Dendritic cell treated with granulocyte-macrophage colony-stimulating factor and Interleukin-4, amounts not matched to agents 40 ng/mL and 50 ng/mL, for 4 days (primary cell): ENCODE measurements at regions not wholly inside any gene's neighbourhood (a gene's known extent, or its start where the extent isn't known, plus 50 kb on each side); places are given as distances from the start of the nearest gene placed in this dataset.

Source experiments
- H3K27ac Mint-ChIP-seq: one replicate; pipeline ENCODE4 v1.8.0; 2022; ENCODE audit warnings: mild to moderate bottlenecking, mixed read lengths
- H3K27me3 Mint-ChIP-seq: one replicate; pipeline ENCODE4 v1.8.0; 2022; ENCODE audit warnings: mild to moderate bottlenecking, mixed read lengths
- H3K36me3 Mint-ChIP-seq: one replicate; pipeline ENCODE4 v1.8.0; 2022; ENCODE audit warnings: low read depth, mixed read lengths
- H3K4me1 Mint-ChIP-seq: one replicate; pipeline ENCODE4 v1.8.0; 2022; ENCODE audit warnings: low read depth, mixed read lengths
- H3K4me3 Mint-ChIP-seq: one replicate; pipeline ENCODE4 v1.8.0; 2022; ENCODE audit warnings: mild to moderate bottlenecking, moderate library complexity, mixed read lengths
- H3K9me3 Mint-ChIP-seq: one replicate; pipeline ENCODE4 v1.8.0; 2022; ENCODE audit warnings: mixed read lengths
- intact Hi-C: fragments of 100-400 bp; cut with micrococcal nuclease; formaldehyde crosslinking; loops from one replicate; pipeline ENCODE4 v1.15.0; 2022

- H3K27ac Mint-ChIP-seq: no peak overlapping the region
- H3K36me3 Mint-ChIP-seq: no peaks in the 10 kb centered on the region
- peaks cover 2% of the 10 kb centered on the region for H3K27me3 Mint-ChIP-seq
- intact Hi-C loops: no loop called here
- H3K4me1 Mint-ChIP-seq: peaks cover 8% of the 10 kb centered on the region
- no peaks in the 10 kb centered on the region for H3K9me3 Mint-ChIP-seq
- no peak overlapping the region for H3K4me3 Mint-ChIP-seq
These were observed 51.7 kb upstream of the RCN1 start for GRCh38 chr11:32039149-32039548.

GRCh38 chr11:32034680-32035079 lies 56.2 kb upstream of the RCN1 start:
- Mint-ChIP-seq H3K4me3 (no peak overlapping the region), H3K4me1 (peaks cover 32% of the 10 kb centered on the region), H3K27me3 (peaks cover 2% of the 10 kb centered on the region), H3K27ac (no peak overlapping the region), H3K36me3 (no peaks in the 10 kb centered on the region), H3K9me3 (no peaks in the 10 kb centered on the region)
- intact Hi-C loops: no loop called here

- Mint-ChIP-seq H3K27ac (no peak overlapping the region), H3K9me3 (no peaks in the 10 kb centered on the region), H3K36me3 (no peaks in the 10 kb centered on the region), H3K4me3 (no peak overlapping the region), H3K27me3 (peaks cover 2% of the 10 kb centered on the region), H3K4me1 (peaks cover 37% of the 10 kb centered on the region)
- intact Hi-C loops: no loop called here
These were observed 56.7 kb upstream of the RCN1 start for GRCh38 chr11:32034149-32034548.

DNA sequence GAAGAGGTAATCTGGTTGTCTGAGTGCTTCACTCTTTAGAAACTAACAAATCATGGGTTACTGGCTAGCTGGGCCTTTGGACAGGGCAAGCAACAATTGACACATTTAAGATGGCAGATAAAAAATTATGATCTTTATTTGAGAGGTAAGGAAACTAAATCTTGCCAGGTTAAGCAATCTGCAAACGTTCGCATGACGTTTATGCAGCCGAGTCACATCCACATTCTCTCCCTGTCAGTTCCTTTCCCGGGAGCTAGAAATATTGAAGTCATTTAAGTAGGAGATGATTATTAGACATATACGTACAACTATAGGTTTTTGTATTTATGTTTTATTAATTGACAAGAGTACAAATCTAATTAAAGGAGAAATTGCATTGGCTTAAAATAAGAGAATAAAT lies 57.4 kb upstream of the RCN1 start:
- intact Hi-C loops: no loop called here
- peaks cover under 1% of the 10 kb centered on the region for H3K27me3 Mint-ChIP-seq
- no peaks in the 10 kb centered on the region for H3K36me3 Mint-ChIP-seq
- H3K4me1 Mint-ChIP-seq: peaks cover 44% of the 10 kb centered on the region
- H3K27ac Mint-ChIP-seq: peak overlapping the region; percentile 30
- H3K9me3 Mint-ChIP-seq: no peaks in the 10 kb centered on the region
- H3K4me3 Mint-ChIP-seq: no peak overlapping the region

- Mint-ChIP-seq H3K27me3 (no peaks in the 10 kb centered on the region), H3K4me1 (peaks cover 48% of the 10 kb centered on the region), H3K27ac (peak overlapping the region; percentile 30), H3K4me3 (no peak overlapping the region), H3K36me3 (no peaks in the 10 kb centered on the region), H3K9me3 (no peaks in the 10 kb centered on the region)
- intact Hi-C loops: no loop called here
These were observed 57.8 kb upstream of the RCN1 start for GRCh38 chr11:32033067-32033466.

DNA sequence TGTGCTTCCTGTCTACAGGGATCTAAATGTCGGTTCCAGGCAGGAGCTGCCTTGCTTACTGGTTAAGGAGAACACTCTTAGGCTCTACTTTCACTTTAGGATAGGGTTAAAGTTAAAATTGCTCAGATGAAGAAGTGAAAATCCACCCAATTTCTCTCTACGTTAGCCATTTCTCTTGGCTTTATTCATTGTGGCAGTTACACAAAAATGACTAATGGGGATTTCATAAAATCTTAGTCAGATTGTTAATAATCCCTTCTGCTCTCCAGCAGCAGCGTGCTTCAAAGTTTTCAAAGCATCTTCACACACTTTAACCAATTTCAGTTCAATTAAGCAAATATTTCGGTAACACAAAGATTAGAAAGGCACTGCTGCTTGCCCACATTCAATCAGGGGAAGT lies 58.4 kb upstream of the RCN1 start:
- H3K9me3 Mint-ChIP-seq: no peaks in the 10 kb centered on the region
- intact Hi-C loops: no loop called here

GRCh38 chr11:32032052-32032451 lies 58.8 kb upstream of the RCN1 start:
- H3K9me3 Mint-ChIP-seq: no peaks in the 10 kb centered on the region
- no peaks in the 10 kb centered on the region for H3K36me3 Mint-ChIP-seq
- intact Hi-C loops: no loop called here
- H3K4me3 Mint-ChIP-seq: no peak overlapping the region
- H3K27ac Mint-ChIP-seq: peak overlapping the region; percentile 30
- H3K27me3 Mint-ChIP-seq: no peaks in the 10 kb centered on the region
- peaks cover 52% of the 10 kb centered on the region for H3K4me1 Mint-ChIP-seq

More for the DNA sequence above, 58.4 kb upstream of the RCN1 start:
- peak overlapping the region; percentile 30 for H3K27ac Mint-ChIP-seq
- peak overlapping the region; percentile 11 for H3K4me3 Mint-ChIP-seq
- H3K27me3 Mint-ChIP-seq: no peaks in the 10 kb centered on the region
- H3K36me3 Mint-ChIP-seq: no peaks in the 10 kb centered on the region
- H3K4me1 Mint-ChIP-seq: peaks cover 52% of the 10 kb centered on the region

DNA sequence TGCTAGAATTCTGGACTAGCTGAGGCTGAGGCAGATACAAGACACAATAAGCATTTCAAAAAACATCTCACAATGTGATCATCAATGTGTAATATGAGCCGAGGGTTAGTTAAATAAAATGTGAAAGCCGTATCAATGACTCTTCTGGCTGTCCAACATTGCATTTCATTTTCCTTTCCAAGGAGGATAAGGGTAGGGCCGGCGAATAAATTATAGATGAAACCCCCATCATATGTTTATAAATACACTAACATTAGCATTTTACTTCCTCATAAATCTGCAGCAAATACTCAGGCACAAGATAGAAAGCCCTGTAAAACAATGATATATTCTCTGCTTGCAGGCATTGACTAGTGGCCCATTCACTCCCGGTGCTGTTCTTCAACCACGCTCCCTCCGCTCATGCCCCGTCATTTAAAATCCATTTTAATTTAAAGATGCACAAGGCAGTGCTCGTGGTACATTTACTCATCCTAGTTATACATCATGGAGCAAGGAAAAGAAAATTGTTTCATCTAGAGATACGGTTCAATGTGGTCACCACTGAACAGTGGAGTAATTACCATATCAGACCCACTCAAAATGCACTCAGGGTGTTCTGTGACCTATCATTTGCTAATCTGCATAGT lies 59.9 kb upstream of the RCN1 start:
- Mint-ChIP-seq H3K27me3 (no peaks in the 10 kb centered on the region), H3K27ac (no peak overlapping the region)

DNA sequence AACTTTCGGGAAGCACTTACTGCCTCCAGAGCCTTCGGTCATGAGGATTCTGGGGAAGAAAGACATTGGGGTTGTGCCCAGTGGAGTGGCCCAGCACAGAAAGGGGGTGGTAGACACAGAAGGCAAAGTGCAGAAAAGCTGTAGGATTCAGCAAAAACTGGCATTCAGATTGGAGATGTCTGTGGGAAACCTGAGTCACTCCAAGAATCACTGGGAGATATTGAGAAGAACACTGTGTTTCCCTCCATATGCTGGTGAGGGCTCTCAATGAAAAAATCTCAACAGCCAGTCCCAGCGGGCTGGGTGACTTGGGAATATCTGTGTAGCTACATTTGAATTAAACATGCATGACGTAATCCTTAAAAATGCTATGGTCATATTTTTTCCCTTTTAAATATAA lies 61.2 kb upstream of the RCN1 start:
- Mint-ChIP-seq H3K27ac (peak overlapping the region; percentile 52), H3K9me3 (no peaks in the 10 kb centered on the region), H3K27me3 (no peaks in the 10 kb centered on the region), H3K4me3 (no peak overlapping the region), H3K36me3 (no peaks in the 10 kb centered on the region), H3K4me1 (peaks cover 56% of the 10 kb centered on the region)
- intact Hi-C loops: no loop called here

More for the DNA sequence above, 59.9 kb upstream of the RCN1 start:
- peaks cover 58% of the 10 kb centered on the region for H3K4me1 Mint-ChIP-seq
- H3K36me3 Mint-ChIP-seq: no peaks in the 10 kb centered on the region
- no peaks in the 10 kb centered on the region for H3K9me3 Mint-ChIP-seq
- intact Hi-C loops: no loop called here
- H3K4me3 Mint-ChIP-seq: no peak overlapping the region

GRCh38 chr11:32028201-32028600 lies 62.7 kb upstream of the RCN1 start:
- no peak overlapping the region for H3K4me3 Mint-ChIP-seq
- no peaks in the 10 kb centered on the region for H3K9me3 Mint-ChIP-seq
- H3K27ac Mint-ChIP-seq: peak overlapping the region; percentile 52
- no peaks in the 10 kb centered on the region for H3K27me3 Mint-ChIP-seq
- peaks cover 41% of the 10 kb centered on the region for H3K4me1 Mint-ChIP-seq
- intact Hi-C loops: no loop called here
- H3K36me3 Mint-ChIP-seq: no peaks in the 10 kb centered on the region

DNA sequence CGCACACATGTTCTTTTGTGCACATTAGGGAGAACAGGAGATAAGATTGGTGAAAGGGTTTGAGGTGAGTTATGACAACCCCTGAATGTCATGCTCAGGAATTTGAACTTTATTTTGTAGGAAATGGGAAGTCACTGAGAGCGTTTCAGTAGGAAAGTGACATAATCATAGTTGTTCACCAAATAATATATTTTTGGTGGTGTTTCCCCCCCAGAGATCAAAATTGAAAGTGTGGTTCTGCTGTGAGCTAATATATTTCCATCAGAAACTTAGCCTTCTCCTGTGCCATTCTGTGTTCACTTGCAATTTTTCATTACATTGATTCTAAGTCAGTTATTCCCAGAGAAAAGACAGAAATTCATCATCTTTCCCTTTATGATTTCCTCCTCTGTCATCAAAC lies 64.1 kb upstream of the RCN1 start:
- no peaks in the 10 kb centered on the region for H3K9me3 Mint-ChIP-seq
- H3K27ac Mint-ChIP-seq: no peak overlapping the region
- H3K27me3 Mint-ChIP-seq: peaks cover 6% of the 10 kb centered on the region
- H3K4me1 Mint-ChIP-seq: peaks cover 27% of the 10 kb centered on the region
- no peak overlapping the region for H3K4me3 Mint-ChIP-seq
- intact Hi-C loops: no loop called here
- no peaks in the 10 kb centered on the region for H3K36me3 Mint-ChIP-seq

- no peak overlapping the region for H3K27ac Mint-ChIP-seq
- peaks cover 27% of the 10 kb centered on the region for H3K4me1 Mint-ChIP-seq
- intact Hi-C loops: no loop called here
- H3K36me3 Mint-ChIP-seq: no peaks in the 10 kb centered on the region
- peaks cover 6% of the 10 kb centered on the region for H3K27me3 Mint-ChIP-seq
- no peaks in the 10 kb centered on the region for H3K9me3 Mint-ChIP-seq
- H3K4me3 Mint-ChIP-seq: no peak overlapping the region
These were observed 65.9 kb upstream of the RCN1 start for GRCh38 chr11:32024948-32025347.

GRCh38 chr11:32023370-32024305 lies 67.2 kb upstream of the RCN1 start:
- intact Hi-C loops: no loop called here
- Mint-ChIP-seq H3K27me3 (peaks cover 6% of the 10 kb centered on the region), H3K4me1 (peaks cover 15% of the 10 kb centered on the region), H3K36me3 (no peaks in the 10 kb centered on the region), H3K4me3 (no peak overlapping the region), H3K9me3 (no peaks in the 10 kb centered on the region), H3K27ac (no peak overlapping the region)

GRCh38 chr11:32018672-32019071 lies 72.2 kb upstream of the RCN1 start:
- no peak overlapping the region for H3K4me3 Mint-ChIP-seq
- intact Hi-C loops: no loop called here
- H3K9me3 Mint-ChIP-seq: no peaks in the 10 kb centered on the region
- no peaks in the 10 kb centered on the region for H3K4me1 Mint-ChIP-seq
- H3K27ac Mint-ChIP-seq: no peak overlapping the region
- H3K27me3 Mint-ChIP-seq: peaks cover 8% of the 10 kb centered on the region
- no peaks in the 10 kb centered on the region for H3K36me3 Mint-ChIP-seq
